GM18502 (cell line): ENCODE measurements at regions not wholly inside any gene's neighbourhood (a gene's known extent, or its start where the extent isn't known, plus 50 kb on each side); places are given as distances from the start of the nearest gene placed in this dataset.

ENCODE experiments used
- ATAC-seq: cut with Tn5 transposase; IDR thresholded peaks from one replicate; pipeline ENCODE4 v1.9.1; 2021; ENCODE audit warnings: mild to moderate bottlenecking; ENCODE audit not compliant: unreplicated experiment, poor library complexity

DNA sequence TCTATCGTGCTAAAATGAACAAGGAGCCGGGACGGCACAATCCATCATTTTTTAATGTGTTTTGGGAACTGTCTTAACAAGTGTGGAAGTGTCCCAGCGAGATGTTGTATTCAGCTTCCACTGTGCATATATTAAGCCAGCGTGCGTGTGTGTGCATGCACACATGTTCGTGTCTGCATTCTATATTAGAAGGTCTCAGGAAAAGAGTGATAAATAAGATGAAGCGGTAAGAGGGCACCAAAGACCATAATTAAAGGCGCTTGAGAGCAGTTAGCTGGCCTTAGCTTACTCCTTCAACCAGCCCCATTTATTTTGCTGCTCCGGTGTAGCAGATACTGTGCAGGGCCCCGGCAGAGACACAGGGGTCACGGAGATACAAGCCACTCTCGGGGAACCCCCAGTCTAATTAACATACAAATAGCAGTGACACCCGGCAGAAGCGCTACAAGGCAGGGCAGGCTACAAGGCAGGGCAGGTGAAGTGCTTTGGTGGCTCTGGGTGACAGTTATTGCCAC lies 206.5 kb upstream of the RREB1 start:
- no peak for ATAC-seq

- no peak for ATAC-seq
Measured at GRCh38 chr6:6901945-6902344, 205.8 kb upstream of the RREB1 start.

GRCh38 chr6:6905961-6906518 lies 201.7 kb upstream of the RREB1 start:
- no peak for ATAC-seq

DNA sequence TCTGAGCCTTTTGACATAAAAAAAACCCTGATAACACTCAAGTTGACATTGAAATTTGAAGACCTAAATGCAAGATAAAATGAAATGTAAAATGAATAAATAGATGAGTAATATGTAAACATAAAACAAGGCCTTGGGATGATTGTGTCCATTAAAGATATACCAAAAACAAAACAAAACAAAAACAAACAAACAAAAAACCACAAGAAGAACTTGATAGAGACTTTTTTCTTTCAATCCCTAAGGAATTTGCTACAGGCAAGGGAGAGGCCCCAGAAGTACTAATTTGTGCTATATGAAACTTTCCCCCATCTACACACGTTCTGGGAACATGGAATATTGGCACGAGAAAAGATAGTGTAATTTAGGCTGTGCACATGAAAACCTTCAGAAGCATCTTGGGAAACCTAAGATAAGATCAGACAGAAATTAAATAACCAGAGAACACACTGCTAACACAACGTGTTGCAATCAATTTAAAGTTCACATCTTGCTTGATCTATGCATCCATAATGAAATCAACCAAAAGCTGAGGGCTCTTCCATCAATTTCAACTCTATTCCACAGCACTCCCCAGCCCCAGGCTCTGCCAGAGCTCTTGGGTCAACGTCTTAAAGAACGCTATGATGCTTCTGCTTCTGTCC lies 201.1 kb upstream of the RREB1 start:
- no peak for ATAC-seq

DNA sequence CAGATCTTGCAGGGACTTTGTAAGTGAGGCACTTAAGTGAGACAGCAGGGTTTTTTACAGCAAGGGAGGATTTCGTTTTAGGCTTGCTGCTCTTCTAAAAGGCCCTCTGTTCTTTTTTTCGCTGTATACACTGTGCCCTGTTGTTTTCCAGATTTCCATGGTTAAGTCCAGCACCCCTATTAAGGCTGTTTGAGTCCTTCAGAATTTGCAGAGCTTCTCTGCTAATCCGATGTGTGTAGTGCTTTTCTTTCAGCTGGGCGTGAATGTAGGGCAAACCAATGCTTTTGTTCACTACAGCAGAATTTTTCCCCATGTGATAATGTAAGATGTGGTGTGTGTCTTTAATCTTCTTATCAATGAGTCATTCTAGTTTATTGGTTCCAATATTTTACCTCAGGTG lies 200.5 kb upstream of the RREB1 start:
- no peak for ATAC-seq

DNA sequence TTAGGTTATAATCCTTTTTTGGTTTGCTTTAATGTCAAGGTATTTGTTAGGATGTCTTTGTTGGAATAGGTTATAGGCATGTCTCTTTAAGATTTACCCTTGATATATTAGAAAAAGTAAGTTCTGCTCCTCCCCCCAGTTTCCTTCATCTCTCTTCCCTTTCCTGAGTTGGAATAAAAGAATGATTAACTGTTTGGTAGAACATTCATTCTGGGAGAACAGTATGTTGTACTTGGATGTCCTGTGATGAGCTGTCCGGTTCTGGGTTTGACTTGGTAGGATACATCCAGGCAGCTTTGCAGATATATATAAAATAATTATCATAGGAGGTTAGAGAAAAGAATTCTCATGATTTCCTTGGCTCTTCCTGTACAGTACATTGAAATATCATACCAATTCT lies 199.6 kb upstream of the RREB1 start:
- no peak for ATAC-seq

DNA sequence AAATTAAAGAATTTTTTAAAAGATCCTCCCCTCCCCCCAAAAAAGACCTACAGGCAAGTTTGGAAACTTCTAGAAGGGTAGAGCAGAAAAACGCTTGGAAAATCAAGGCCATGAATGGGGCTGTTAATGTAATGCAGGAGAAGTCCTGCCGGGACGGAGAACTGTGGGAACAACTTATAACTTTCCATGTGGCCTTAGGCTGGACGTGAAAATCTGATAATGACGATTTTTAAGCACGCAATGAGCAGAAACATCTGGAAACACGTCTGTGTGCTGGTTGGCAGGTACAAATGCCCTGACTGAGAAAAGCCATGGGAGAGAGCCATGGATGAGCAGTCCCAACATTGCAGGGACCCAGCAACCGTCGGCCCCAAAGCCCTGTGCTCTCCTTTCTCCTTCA lies 198.7 kb upstream of the RREB1 start:
- no peak for ATAC-seq

DNA sequence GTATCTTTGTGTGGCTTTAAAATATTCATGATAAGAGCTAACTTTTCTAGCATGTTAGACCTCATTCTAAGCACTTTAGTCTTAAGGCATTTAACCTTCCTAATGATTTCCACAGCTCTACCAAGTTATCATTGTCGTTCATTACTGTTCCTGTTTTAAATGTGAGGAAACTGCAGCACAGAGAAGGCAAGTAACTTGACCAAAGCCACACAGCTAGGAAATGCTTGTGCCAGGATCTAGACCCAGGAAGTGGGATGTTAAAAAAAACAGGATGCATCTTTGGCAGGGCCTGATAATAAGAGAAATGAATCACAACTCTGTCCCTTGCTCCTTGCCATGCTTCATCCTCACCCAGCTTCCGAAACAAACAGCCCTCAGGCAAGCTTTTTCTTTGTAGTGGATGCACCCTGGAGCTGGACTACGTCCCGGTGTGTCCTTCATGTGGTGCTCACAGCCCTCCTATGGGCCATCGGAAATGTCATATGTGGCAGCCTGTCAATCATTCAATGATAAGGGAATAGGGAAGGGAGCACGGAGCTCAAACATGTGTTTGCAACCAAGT lies 196.9 kb upstream of the RREB1 start:
- no peak for ATAC-seq

GRCh38 chr6:6911391-6911790 lies 196.4 kb upstream of the RREB1 start:
- no peak for ATAC-seq

- ATAC-seq, result no peak
Measured at GRCh38 chr6:6912817-6913744, 194.7 kb upstream of the RREB1 start.

DNA sequence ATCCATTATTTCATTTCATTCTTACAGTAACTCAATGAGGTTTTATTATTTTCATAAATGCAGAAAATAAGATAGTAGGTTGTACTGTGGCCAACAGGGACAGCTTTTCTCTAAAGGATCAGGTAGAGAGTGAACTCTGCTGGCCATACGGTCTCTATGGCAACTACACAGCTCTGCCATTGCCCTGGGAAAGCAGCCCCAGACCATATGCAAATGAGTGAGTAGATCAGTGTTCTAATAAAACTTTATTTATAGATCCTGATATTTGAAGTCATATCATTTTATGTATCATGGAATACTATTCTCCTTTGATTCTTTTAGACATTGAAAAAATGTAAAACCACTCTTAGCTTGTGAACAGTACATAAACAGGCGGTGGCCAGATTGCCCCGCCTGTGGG lies 192.5 kb upstream of the RREB1 start:
- ATAC-seq, result no peak

DNA sequence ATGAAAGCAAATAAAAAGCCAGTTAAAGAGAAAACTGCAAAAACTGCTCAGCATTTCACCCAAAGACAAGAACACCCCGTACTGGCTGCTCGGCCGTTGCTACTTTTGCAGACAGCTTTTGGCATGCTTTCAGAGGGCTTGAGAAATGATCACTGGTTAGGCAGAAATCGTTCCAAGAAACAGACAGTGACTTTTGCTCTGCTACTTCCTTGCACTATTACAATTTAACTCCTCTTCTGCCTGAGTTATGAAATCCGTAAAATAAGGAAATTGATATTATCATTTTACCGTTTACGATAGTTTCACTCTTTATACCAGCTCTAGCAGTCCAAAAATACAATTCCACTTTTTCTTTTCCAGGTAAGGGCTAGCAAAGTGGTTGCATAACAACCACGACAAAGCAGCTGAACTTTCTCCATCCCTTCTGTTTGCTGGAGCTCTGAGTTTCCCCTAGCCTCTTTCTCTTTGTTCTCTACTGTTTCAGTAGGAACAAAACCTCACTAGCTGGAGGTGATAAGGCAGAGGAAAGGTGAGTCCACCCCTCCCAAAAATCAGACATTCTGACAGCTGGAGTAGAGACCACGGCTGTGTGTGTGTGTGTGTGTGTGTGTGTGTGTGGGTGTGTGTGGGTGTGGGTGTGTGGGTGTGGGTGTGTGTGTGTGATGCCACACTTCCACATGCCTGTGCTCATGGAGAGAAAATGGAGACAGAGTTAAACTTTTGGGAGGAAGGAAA lies 191.8 kb upstream of the RREB1 start:
- no peak for ATAC-seq

DNA sequence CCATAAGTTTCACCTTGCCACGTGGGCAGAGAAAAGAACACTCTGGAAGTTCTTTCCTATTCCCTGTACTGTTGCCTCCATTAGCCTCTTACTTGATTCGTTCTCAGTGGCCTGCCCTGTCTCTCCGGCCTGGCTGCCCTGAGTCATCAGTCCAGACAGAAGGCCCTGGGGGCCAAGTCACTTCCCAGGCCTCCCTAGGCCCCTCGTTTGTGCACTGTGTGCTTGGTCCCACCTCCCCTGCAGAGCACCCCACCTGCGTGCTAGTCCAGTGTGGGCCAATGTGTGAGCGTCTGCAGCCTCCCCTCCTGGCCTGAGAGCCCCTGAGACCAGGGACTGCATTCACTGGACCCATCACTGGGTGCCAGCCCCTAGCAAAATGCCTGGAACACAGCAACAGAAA lies 191.2 kb upstream of the RREB1 start:
- ATAC-seq, result no peak

DNA sequence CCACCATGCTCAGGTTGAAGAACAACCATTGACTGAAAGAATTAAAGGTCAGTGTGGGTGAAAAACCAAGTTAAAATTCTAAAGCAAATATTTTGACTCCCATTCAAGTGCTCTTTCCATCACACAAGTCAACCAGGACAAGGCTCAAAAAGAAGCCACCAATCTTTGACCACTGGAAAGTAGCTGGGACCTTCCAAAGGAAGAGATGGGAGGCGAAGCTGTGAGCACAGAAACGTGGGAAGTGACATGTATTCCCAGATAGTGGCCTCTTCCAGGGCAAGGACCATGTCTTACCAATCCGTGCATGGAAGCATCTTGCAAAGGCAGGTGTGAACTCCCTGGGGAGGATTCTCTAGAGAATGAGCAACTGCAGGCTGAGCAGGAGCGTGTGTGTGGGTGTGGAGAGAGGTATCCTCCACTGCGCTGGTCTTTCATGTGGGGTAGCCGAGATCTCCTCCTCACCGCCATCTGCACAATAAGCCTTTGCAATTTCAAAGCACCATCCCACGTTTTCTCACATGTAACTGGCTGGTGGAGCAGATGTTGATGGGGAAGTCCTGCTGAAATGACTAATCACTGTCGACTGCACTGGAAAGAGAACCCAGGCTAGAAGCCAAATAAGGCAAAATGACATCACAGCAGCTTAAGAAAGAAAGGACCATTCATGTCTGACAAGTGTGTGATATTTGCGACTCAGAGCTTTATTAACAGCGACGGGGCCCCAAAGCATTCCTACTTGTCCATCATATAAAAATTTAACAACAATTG lies 189.4 kb upstream of the RREB1 start:
- ATAC-seq, result peak; percentile 88

- ATAC-seq, result no peak
Measured at GRCh38 chr6:6919173-6919572, 188.6 kb upstream of the RREB1 start.

GRCh38 chr6:6920114-6920986 lies 187.4 kb upstream of the RREB1 start:
- ATAC-seq, result no peak

GRCh38 chr6:6920987-6921313 lies 186.8 kb upstream of the RREB1 start:
- ATAC-seq, result no peak

GRCh38 chr6:6922166-6922565 lies 185.6 kb upstream of the RREB1 start:
- no peak for ATAC-seq

- no peak for ATAC-seq
Measured at GRCh38 chr6:6923605-6924004, 184.2 kb upstream of the RREB1 start.
